Glutamatergic neuron (in vitro differentiated cells): ENCODE measurements at regions not wholly inside any gene's neighbourhood (a gene's known extent, or its start where the extent isn't known, plus 50 kb on each side); places are given as distances from the start of the nearest gene placed in this dataset.

Source experiments
- DNase-seq: peaks from one replicate; pipeline ENCODE4 v3.0.0; 2022
- H3K27ac Mint-ChIP-seq: one replicate; pipeline ENCODE4 v1.8.0; 2020; ENCODE audit warnings: mild to moderate bottlenecking, mixed read lengths, inconsistent platforms; ENCODE audit not compliant: unreplicated experiment
- H3K27me3 Mint-ChIP-seq: one replicate; pipeline ENCODE4 v1.8.0; 2020; ENCODE audit warnings: mild to moderate bottlenecking, moderate library complexity, mixed read lengths, inconsistent platforms; ENCODE audit not compliant: unreplicated experiment
- H3K36me3 Mint-ChIP-seq: one replicate; pipeline ENCODE4 v1.8.0; 2020; ENCODE audit warnings: mild to moderate bottlenecking, mixed read lengths, inconsistent platforms; ENCODE audit not compliant: unreplicated experiment
- H3K4me1 Mint-ChIP-seq: one replicate; pipeline ENCODE4 v1.8.0; 2020; ENCODE audit warnings: mild to moderate bottlenecking, low read depth, mixed read lengths, inconsistent platforms; ENCODE audit not compliant: unreplicated experiment
- H3K4me3 Mint-ChIP-seq: one replicate; pipeline ENCODE4 v1.8.0; 2020; ENCODE audit warnings: mild to moderate bottlenecking, mixed read lengths, inconsistent platforms; ENCODE audit not compliant: unreplicated experiment
- H3K9me3 Mint-ChIP-seq: one replicate; pipeline ENCODE4 v1.8.0; 2020; ENCODE audit warnings: mild to moderate bottlenecking, moderate library complexity, mixed read lengths, inconsistent platforms; ENCODE audit not compliant: unreplicated experiment
- CTCF ChIP-seq: fragments of 200-600 bp; sonication (generic); IDR thresholded peaks from one replicate; pipeline ENCODE4 v1.5.0; 2021; ENCODE audit not compliant: partially characterized antibody, unreplicated experiment

DNA sequence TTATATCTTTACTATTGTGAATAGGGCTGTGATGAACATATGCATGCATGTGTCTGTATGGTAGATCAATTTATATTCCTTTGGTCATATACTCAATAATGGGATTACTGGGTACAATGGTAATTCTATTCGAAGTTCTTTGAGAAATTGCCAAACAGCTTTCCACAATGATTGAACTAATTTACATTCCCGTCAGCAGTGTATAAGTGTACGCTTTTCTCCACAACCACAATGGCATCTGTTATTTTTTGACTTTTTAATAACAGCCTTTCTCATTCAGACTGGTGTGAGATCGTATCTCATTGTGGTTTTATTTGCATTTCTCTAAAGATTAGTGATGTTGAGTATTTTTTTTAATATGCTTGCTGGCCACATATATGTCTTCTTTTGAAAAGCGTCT, 439.4 kb upstream of the KLHL4 start:
- H3K27ac Mint-ChIP-seq = no peak overlapping the region
- TF ChIP-seq CTCF = no peak

GRCh38 chrX:87098477-87098876, 419.1 kb upstream of the KLHL4 start:
- no peak for TF ChIP-seq CTCF
- Mint-ChIP-seq H3K4me3 (no peak overlapping the region), H3K4me1 (no peaks in the 10 kb centered on the region), H3K27me3 (no peaks in the 10 kb centered on the region), H3K36me3 (no peaks in the 10 kb centered on the region), H3K9me3 (no peaks in the 10 kb centered on the region), H3K27ac (no peak overlapping the region)
- no peak for DNase-seq

More for the DNA sequence above, 439.4 kb upstream of the KLHL4 start:
- no peaks in the 10 kb centered on the region for H3K36me3 Mint-ChIP-seq
- no peak overlapping the region for H3K4me3 Mint-ChIP-seq
- H3K4me1 Mint-ChIP-seq = no peaks in the 10 kb centered on the region
- no peaks in the 10 kb centered on the region for H3K9me3 Mint-ChIP-seq
- peaks cover 1% of the 10 kb centered on the region for H3K27me3 Mint-ChIP-seq
- DNase-seq = no peak

DNA sequence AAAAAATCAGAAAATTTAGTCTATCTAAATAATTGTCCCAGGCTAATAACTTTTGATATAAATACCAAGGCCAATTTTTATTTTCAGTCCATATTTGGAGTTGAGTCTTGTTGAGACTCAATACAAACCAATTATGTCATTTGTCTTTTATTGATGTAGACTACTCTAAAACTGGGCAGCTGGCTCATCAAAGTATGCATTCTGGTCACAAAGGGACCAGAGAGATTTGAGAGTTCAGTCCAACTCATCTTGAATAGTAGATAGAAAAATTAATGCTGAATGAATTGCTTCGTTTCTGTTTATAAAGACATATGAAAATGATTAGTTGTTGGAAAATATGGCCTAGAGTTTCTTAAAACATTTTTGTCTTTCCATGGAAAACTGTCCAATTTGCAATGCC, 412.5 kb upstream of the KLHL4 start:
- H3K36me3 Mint-ChIP-seq = no peaks in the 10 kb centered on the region
- no peak overlapping the region for H3K4me3 Mint-ChIP-seq
- no peaks in the 10 kb centered on the region for H3K27me3 Mint-ChIP-seq
- no peak for TF ChIP-seq CTCF
- H3K27ac Mint-ChIP-seq = no peak overlapping the region
- no peaks in the 10 kb centered on the region for H3K9me3 Mint-ChIP-seq
- DNase-seq = no peak
- H3K4me1 Mint-ChIP-seq = no peaks in the 10 kb centered on the region

DNA sequence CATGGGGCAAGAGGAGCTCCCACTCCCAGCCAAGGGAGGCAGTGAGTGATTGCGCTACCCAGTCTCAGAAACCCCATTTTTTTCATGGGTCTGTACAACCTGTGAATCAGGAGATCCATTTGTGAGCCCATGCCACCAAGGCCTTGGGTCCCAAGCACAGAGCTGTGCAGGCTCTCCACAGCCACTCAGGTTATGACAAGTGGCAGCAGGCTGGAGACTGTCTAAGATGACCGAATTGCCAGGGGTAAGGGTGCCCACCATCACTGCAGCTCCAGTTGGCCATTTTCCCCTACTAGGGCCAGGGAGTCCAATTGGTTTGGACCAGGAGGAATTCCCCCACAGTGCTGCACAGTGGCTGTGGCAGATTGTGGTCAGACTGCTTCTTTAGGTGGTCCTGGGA, 407.5 kb upstream of the KLHL4 start:
- H3K36me3 Mint-ChIP-seq = no peaks in the 10 kb centered on the region
- H3K27me3 Mint-ChIP-seq = peaks cover 2% of the 10 kb centered on the region
- no peak overlapping the region for H3K27ac Mint-ChIP-seq
- no peak overlapping the region for H3K4me3 Mint-ChIP-seq
- no peak for DNase-seq
- TF ChIP-seq CTCF = no peak
- H3K4me1 Mint-ChIP-seq = no peaks in the 10 kb centered on the region
- H3K9me3 Mint-ChIP-seq = no peaks in the 10 kb centered on the region

- H3K9me3 Mint-ChIP-seq = no peaks in the 10 kb centered on the region
- no peaks in the 10 kb centered on the region for H3K4me1 Mint-ChIP-seq
- H3K27ac Mint-ChIP-seq = no peak overlapping the region
- no peak for DNase-seq
- H3K27me3 Mint-ChIP-seq = no peaks in the 10 kb centered on the region
- H3K36me3 Mint-ChIP-seq = no peaks in the 10 kb centered on the region
- H3K4me3 Mint-ChIP-seq = no peak overlapping the region
- no peak for TF ChIP-seq CTCF
Observed at GRCh38 chrX:87140800-87141483, 376.7 kb upstream of the KLHL4 start.
